Gastrocnemius medialis (tissue), 4 donors: ENCODE measurements at regions not wholly inside any gene's neighbourhood (a gene's known extent, or its start where the extent isn't known, plus 50 kb on each side); places are given as distances from the start of the nearest gene placed in this dataset.

Experiments used
- CTCF ChIP-seq, 5 experiments: fragments of 450-650 bp in 3 of 5; fragments of 200-600 bp in 2 of 5; sonication (generic) in 2 of 5; IDR thresholded peaks in 4 of 5; conservative IDR thresholded peaks in 1 of 5; 1 replicate in 4 of 5; 2 replicates in 1 of 5; pipeline ENCODE4 v1.5.1; 2016 to 2019; ENCODE audit warnings: antibody characterized with exemption in 5 of 5, mild to moderate bottlenecking in 3 of 5, moderate library complexity in 3 of 5
- POLR2A ChIP-seq, 2 donors: fragments of 450-650 bp; IDR thresholded peaks; one replicate each; pipeline ENCODE4 v1.6.1; 2017; ENCODE audit warnings: antibody characterized with exemption in 2 of 2, mild to moderate bottlenecking in 2 of 2, moderate library complexity in 2 of 2

- TF ChIP-seq CTCF (IDR thresholded peaks at IDR 0.05 in 4 of 5, conservative IDR thresholded peaks at IDR 0.05 in 1 of 5) (no peak), POLR2A (IDR thresholded peaks at IDR 0.05) (no peak)
These were observed 207.6 kb upstream of the SLITRK2 start for GRCh38 chrX:145609951-145610511.
